CD4-positive, CD25-positive, alpha-beta regulatory T cell (primary cell): ENCODE measurements at regions not wholly inside any gene's neighbourhood (a gene's known extent, or its start where the extent isn't known, plus 50 kb on each side); places are given as distances from the start of the nearest gene placed in this dataset.

Source experiments
- ATAC-seq, 2 donors: fragments of 150-1000 bp; cut with Tn5 transposase; one replicate each; pipeline ENCODE4 v1.10.0; 2021; ENCODE audit warnings: low read depth in 2 of 2, moderate number of reproducible peaks in 2 of 2, moderate library complexity in 1 of 2
- DNase-seq, 3 donors: peaks; one replicate each; pipeline versions ENCODE4 v3.0.0 to v3.0.0-alpha.2; 2012 to 2022; ENCODE audit warnings: mixed read lengths in 1 of 3
- H3K27ac ChIP-seq: one replicate; pipeline ENCODE4 v1.7.0; 2013; ENCODE audit warnings: mild to moderate bottlenecking, low read length; ENCODE audit not compliant: insufficient read depth, poor library complexity, severe bottlenecking
- H3K27me3 ChIP-seq: one replicate; pipeline ENCODE4 v1.7.0; 2013; ENCODE audit warnings: low read length; ENCODE audit not compliant: control insufficient read depth, insufficient read depth
- H3K36me3 ChIP-seq: one replicate; pipeline ENCODE4 v1.7.0; 2013; ENCODE audit warnings: mild to moderate bottlenecking, low read length, moderate library complexity; ENCODE audit not compliant: control insufficient read depth, insufficient read depth
- H3K4me1 ChIP-seq: 2 replicates; pipeline ENCODE4 v1.7.0; 2013; ENCODE audit warnings: mild to moderate bottlenecking, low read length; ENCODE audit not compliant: insufficient read depth, control insufficient read depth, poor library complexity, severe bottlenecking
- H3K4me3 ChIP-seq: one replicate; pipeline ENCODE4 v1.7.0; 2013; ENCODE audit warnings: low read depth, mild to moderate bottlenecking, low read length, moderate library complexity
- H3K9me3 ChIP-seq, 2 experiments: 1 replicate in 1 of 2; 2 replicates in 1 of 2; pipeline ENCODE4 v1.7.0; 2013; ENCODE audit warnings: low read length in 2 of 2, mild to moderate bottlenecking in 1 of 2, moderate library complexity in 1 of 2; ENCODE audit not compliant: control insufficient read depth in 2 of 2
- H3K27ac Mint-ChIP-seq, 3 donors: one replicate each; pipeline ENCODE4 v1.8.0; 2020 to 2022; ENCODE audit warnings: mild to moderate bottlenecking in 3 of 3, mixed read lengths in 3 of 3, moderate library complexity in 2 of 3
- H3K27me3 Mint-ChIP-seq: one replicate; pipeline ENCODE4 v1.8.0; 2022; ENCODE audit warnings: mild to moderate bottlenecking, mixed read lengths
- H3K36me3 Mint-ChIP-seq: one replicate; pipeline ENCODE4 v1.8.0; 2020; ENCODE audit warnings: mixed read lengths
- H3K4me1 Mint-ChIP-seq, 4 donors: one replicate each; pipeline ENCODE4 v1.8.0; 2020 to 2022; ENCODE audit warnings: mixed read lengths in 4 of 4, mild to moderate bottlenecking in 1 of 4
- H3K4me3 Mint-ChIP-seq, 4 donors: one replicate each; pipeline ENCODE4 v1.8.0; 2020 to 2022; ENCODE audit warnings: mild to moderate bottlenecking in 4 of 4, mixed read lengths in 4 of 4, moderate library complexity in 3 of 4
- H3K9me3 Mint-ChIP-seq, 7 donors: one replicate each; pipeline ENCODE4 v1.8.0; 2020 to 2022; ENCODE audit warnings: mixed read lengths in 7 of 7, mild to moderate bottlenecking in 3 of 7, moderate library complexity in 2 of 7

GRCh38 chr6:165775721-165776120 is 112.7 kb upstream of the PDE10A start:
- Mint-ChIP-seq H3K27ac (no peak overlapping the region), H3K4me3 (no peak overlapping the region), H3K27me3 (peaks cover 6% of the 10 kb centered on the region), H3K36me3 (no peaks in the 10 kb centered on the region), H3K9me3 (peaks cover 0 to 5% (median 0%) of the 10 kb centered on the region in 7 donors), H3K4me1 (peaks cover 0 to 2% (median 0%) of the 10 kb centered on the region in 4 donors)
- ATAC-seq = no peak
- Histone ChIP-seq H3K27ac (no peak overlapping the region), H3K36me3 (no peaks in the 10 kb centered on the region), H3K4me1 (no peaks in the 10 kb centered on the region), H3K9me3 (no peaks in the 10 kb centered on the region), H3K27me3 (peaks cover 6% of the 10 kb centered on the region), H3K4me3 (no peak overlapping the region)
- no peak for DNase-seq

- Histone ChIP-seq H3K36me3 (no peaks in the 10 kb centered on the region), H3K4me1 (no peaks in the 10 kb centered on the region), H3K27ac (no peak overlapping the region), H3K4me3 (no peak overlapping the region), H3K9me3 (no peaks in the 10 kb centered on the region), H3K27me3 (peaks cover 6% of the 10 kb centered on the region)
- Mint-ChIP-seq H3K36me3 (no peaks in the 10 kb centered on the region), H3K4me3 (no peak overlapping the region), H3K4me1 (peaks cover 0 to 2% (median 0%) of the 10 kb centered on the region in 4 donors), H3K27ac (no peak overlapping the region), H3K27me3 (peaks cover 6% of the 10 kb centered on the region), H3K9me3 (peaks cover 0 to 5% (median 0%) of the 10 kb centered on the region in 7 donors)
- no peak for DNase-seq
- no peak for ATAC-seq
These were observed 112.0 kb upstream of the PDE10A start for GRCh38 chr6:165774903-165775601.

- no peaks in the 10 kb centered on the region for H3K9me3 ChIP-seq
- Mint-ChIP-seq H3K27ac (no peak overlapping the region), H3K4me3 (no peak overlapping the region), H3K36me3 (no peaks in the 10 kb centered on the region), H3K27me3 (no peaks in the 10 kb centered on the region), H3K4me1 (peaks cover 0 to 2% (median 0%) of the 10 kb centered on the region in 4 donors), H3K9me3 (peaks cover 0 to 3% (median 0%) of the 10 kb centered on the region in 7 donors)
- ATAC-seq = no peak
- H3K4me1 ChIP-seq = no peaks in the 10 kb centered on the region
- H3K27ac ChIP-seq = no peak overlapping the region
- no peak overlapping the region for H3K4me3 ChIP-seq
- DNase-seq = no peak
- peaks cover 6% of the 10 kb centered on the region for H3K27me3 ChIP-seq
- H3K36me3 ChIP-seq = no peaks in the 10 kb centered on the region
These were observed 107.5 kb upstream of the PDE10A start for GRCh38 chr6:165770397-165771082.

DNA sequence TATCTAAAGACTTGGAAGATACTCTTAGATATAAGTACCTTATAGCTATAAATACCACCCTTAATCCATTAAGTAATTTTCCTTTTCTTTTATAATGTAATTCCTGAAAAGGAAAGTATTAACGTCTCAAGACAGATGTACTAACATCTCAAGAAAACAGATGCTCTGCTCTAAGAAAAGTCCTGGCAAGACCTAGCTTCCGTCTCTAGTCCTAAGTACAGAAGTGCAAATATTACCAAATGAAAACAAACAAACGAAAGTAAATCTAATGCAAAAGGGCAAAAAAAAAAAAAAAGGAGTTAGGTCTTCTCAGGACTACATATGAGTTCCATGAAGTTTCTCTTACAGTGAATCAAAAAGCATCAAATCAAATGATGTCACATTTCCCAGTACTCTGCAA is 106.8 kb upstream of the PDE10A start:
- H3K4me1 Mint-ChIP-seq = no peaks in the 10 kb centered on the region
- no peak for DNase-seq
- Histone ChIP-seq H3K9me3 (no peaks in the 10 kb centered on the region), H3K27ac (no peak overlapping the region), H3K4me3 (no peak overlapping the region), H3K36me3 (no peaks in the 10 kb centered on the region), H3K4me1 (no peaks in the 10 kb centered on the region), H3K27me3 (peaks cover under 1% of the 10 kb centered on the region)
- H3K4me3 Mint-ChIP-seq = no peak overlapping the region
- ATAC-seq = no peak
- no peaks in the 10 kb centered on the region for H3K36me3 Mint-ChIP-seq
- no peaks in the 10 kb centered on the region for H3K27me3 Mint-ChIP-seq
- H3K27ac Mint-ChIP-seq = no peak overlapping the region
- peaks cover 0 to 3% (median 0%) of the 10 kb centered on the region in 7 donors for H3K9me3 Mint-ChIP-seq

GRCh38 chr6:165769401-165769800 is 106.4 kb upstream of the PDE10A start:
- DNase-seq (no peak), ATAC-seq (no peak)
- no peaks in the 10 kb centered on the region for H3K36me3 Mint-ChIP-seq
- H3K27me3 ChIP-seq = no peaks in the 10 kb centered on the region
- H3K27ac Mint-ChIP-seq = no peak overlapping the region
- H3K4me1 ChIP-seq = no peaks in the 10 kb centered on the region
- H3K9me3 ChIP-seq = no peaks in the 10 kb centered on the region
- peaks cover 0 to 3% (median 0%) of the 10 kb centered on the region in 7 donors for H3K9me3 Mint-ChIP-seq
- no peak overlapping the region for H3K27ac ChIP-seq
- no peaks in the 10 kb centered on the region for H3K36me3 ChIP-seq
- no peaks in the 10 kb centered on the region for H3K27me3 Mint-ChIP-seq
- no peak overlapping the region for H3K4me3 ChIP-seq
- H3K4me3 Mint-ChIP-seq = no peak overlapping the region
- H3K4me1 Mint-ChIP-seq = no peaks in the 10 kb centered on the region

DNA sequence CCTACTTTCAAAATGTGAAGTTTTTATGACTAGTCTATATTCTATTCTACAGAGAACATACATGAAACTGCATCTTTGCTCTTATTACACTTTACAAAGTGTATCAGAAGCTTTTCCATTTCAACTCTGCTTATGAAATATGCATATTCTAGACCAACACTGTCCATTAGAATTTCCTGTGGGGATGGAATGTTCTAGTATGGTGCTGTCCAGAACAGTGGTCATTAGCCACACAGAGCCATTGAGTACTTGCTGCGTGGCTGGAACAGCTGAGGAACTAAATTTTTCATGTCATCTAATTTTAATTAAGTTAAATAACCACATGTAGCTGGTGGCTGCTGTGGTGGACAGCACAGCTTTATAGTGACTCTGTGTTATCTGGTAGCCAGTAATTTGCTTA is 105.9 kb upstream of the PDE10A start:
- H3K9me3 Mint-ChIP-seq = peaks cover 0 to 2% (median 0%) of the 10 kb centered on the region in 7 donors
- no peak for DNase-seq
- no peaks in the 10 kb centered on the region for H3K27me3 Mint-ChIP-seq
- H3K27me3 ChIP-seq = no peaks in the 10 kb centered on the region
- H3K4me1 ChIP-seq = no peaks in the 10 kb centered on the region
- H3K36me3 Mint-ChIP-seq = no peaks in the 10 kb centered on the region
- no peak for ATAC-seq
- H3K36me3 ChIP-seq = no peaks in the 10 kb centered on the region
- no peak overlapping the region for H3K27ac Mint-ChIP-seq
- H3K4me3 ChIP-seq = no peak overlapping the region
- H3K4me1 Mint-ChIP-seq = no peaks in the 10 kb centered on the region
- no peak overlapping the region for H3K4me3 Mint-ChIP-seq
- H3K27ac ChIP-seq = no peak overlapping the region
- no peaks in the 10 kb centered on the region for H3K9me3 ChIP-seq

DNA sequence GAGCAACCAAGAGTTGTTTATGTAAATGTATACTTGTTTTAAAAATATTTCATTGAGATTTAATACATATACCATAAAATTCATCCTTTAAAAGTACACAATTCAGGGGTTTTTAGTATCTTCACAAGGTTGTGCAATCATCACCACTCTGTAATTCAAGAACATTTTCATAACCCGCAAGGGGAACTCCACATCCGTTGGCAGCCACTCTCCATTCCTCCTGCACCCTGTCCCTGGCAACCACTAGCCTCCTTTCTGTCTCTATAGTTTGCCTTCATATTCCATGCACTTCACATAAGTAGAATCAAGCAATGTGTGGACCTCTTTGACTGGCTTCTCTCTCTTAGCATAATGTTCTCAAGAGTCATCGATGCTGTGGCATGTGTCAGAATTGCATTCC is 104.2 kb upstream of the PDE10A start:
- Histone ChIP-seq H3K4me1 (no peaks in the 10 kb centered on the region), H3K9me3 (no peaks in the 10 kb centered on the region), H3K36me3 (no peaks in the 10 kb centered on the region), H3K27me3 (no peaks in the 10 kb centered on the region), H3K27ac (no peak overlapping the region), H3K4me3 (no peak overlapping the region)
- no peak for ATAC-seq
- Mint-ChIP-seq H3K4me3 (no peak overlapping the region), H3K27ac (no peak overlapping the region), H3K27me3 (no peaks in the 10 kb centered on the region), H3K4me1 (no peaks in the 10 kb centered on the region), H3K9me3 (peaks cover 0 to 2% (median 0%) of the 10 kb centered on the region in 7 donors), H3K36me3 (no peaks in the 10 kb centered on the region)
- no peak for DNase-seq

GRCh38 chr6:165766457-165766856 is 103.4 kb upstream of the PDE10A start:
- no peak overlapping the region for H3K27ac ChIP-seq
- DNase-seq (no peak), ATAC-seq (no peak)
- no peaks in the 10 kb centered on the region for H3K36me3 ChIP-seq
- no peaks in the 10 kb centered on the region for H3K9me3 ChIP-seq
- H3K4me3 Mint-ChIP-seq = no peak overlapping the region
- no peaks in the 10 kb centered on the region for H3K27me3 ChIP-seq
- no peaks in the 10 kb centered on the region for H3K27me3 Mint-ChIP-seq
- H3K4me1 Mint-ChIP-seq = no peaks in the 10 kb centered on the region
- no peak overlapping the region for H3K27ac Mint-ChIP-seq
- H3K4me1 ChIP-seq = no peaks in the 10 kb centered on the region
- no peaks in the 10 kb centered on the region for H3K36me3 Mint-ChIP-seq
- peaks cover 0 to 4% (median 0%) of the 10 kb centered on the region in 7 donors for H3K9me3 Mint-ChIP-seq
- no peak overlapping the region for H3K4me3 ChIP-seq
